C4-2B (cell line): ENCODE measurements at regions not wholly inside any gene's neighbourhood (a gene's known extent, or its start where the extent isn't known, plus 50 kb on each side); places are given as distances from the start of the nearest gene placed in this dataset.

Experiments
- H3K27ac ChIP-seq: fragments of 450-650 bp; 2 replicates; pipeline ENCODE4 v1.5.1; 2017
- CTCF ChIP-seq: fragments of 450-650 bp; conservative IDR thresholded peaks from 2 replicates; pipeline ENCODE4 v1.5.1; 2017; ENCODE audit warnings: mild to moderate bottlenecking
- ZFX ChIP-seq: fragments of 450-650 bp; IDR thresholded peaks from 2 replicates; pipeline ENCODE4 v1.6.1; 2017

- TF ChIP-seq CTCF (no peak), ZFX (no peak)
- no peak overlapping the region for H3K27ac ChIP-seq
Observed at GRCh38 chr4:14496969-14497368, 505.3 kb upstream of the CPEB2 start.

GRCh38 chr4:14504162-14504561 is 498.1 kb upstream of the CPEB2 start:
- TF ChIP-seq CTCF, result no peak
- TF ChIP-seq ZFX, result no peak
- H3K27ac ChIP-seq, result no peak overlapping the region

GRCh38 chr4:14513471-14513870 is 488.8 kb upstream of the CPEB2 start:
- TF ChIP-seq CTCF, result no peak
- TF ChIP-seq ZFX, result no peak
- H3K27ac ChIP-seq, result no peak overlapping the region

DNA sequence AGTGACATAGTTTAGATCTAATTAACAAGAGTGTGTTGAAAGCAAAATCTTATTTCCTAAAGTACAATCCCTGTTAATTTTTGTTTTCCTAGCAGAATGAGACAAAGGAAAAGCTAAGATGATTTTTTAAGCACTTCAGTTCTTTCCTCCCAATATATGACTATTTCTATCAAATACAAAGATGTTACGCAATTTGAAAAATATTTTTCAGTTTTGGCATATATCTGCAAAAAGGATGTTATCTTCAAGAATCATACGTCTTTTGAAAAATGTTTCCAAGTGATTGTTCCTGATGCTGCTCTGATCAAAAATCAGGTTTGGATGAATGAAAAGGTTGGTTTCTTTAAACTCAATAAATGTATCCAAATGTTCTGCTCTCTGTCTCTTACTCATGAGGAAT is 486.7 kb upstream of the CPEB2 start:
- TF ChIP-seq ZFX, result no peak
- no peak for TF ChIP-seq CTCF
- H3K27ac ChIP-seq, result no peak overlapping the region

DNA sequence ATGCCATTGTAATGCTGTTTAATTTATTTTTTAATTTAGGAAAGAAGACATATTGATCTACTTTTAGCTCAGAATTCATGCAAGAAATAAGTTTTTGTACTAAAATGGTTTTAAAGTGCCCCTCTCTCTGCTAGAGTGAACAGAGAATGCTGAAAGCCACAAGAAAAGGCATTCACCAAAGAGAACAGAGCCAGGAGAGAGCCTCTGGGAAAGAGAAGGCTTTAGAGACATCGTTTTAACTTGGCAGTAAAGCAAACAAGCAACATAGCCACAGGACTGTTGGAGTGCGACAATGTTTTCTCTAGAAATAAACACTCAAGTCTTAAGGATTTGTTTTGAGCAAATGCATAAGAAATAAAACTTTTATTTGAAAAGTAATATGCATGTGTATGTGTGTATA is 484.1 kb upstream of the CPEB2 start:
- no peak overlapping the region for H3K27ac ChIP-seq
- no peak for TF ChIP-seq CTCF
- no peak for TF ChIP-seq ZFX

- no peak for TF ChIP-seq ZFX
- TF ChIP-seq CTCF, result no peak
- H3K27ac ChIP-seq, result no peak overlapping the region
Observed at GRCh38 chr4:14520171-14520570, 482.1 kb upstream of the CPEB2 start.

GRCh38 chr4:14524276-14524675 is 478.0 kb upstream of the CPEB2 start:
- no peak overlapping the region for H3K27ac ChIP-seq
- TF ChIP-seq CTCF (no peak), ZFX (no peak)
